HG03354 (cell line): ENCODE measurements at regions not wholly inside any gene's neighbourhood (a gene's known extent, or its start where the extent isn't known, plus 50 kb on each side); places are given as distances from the start of the nearest gene placed in this dataset.
"Not testable (repeated sequence)": the region's sequence is repeated elsewhere in the genome, so short reads cannot be mapped to it uniquely, and the experiment has no call there.

ENCODE experiments used
- ATAC-seq: cut with Tn5 transposase; IDR thresholded peaks from one replicate; pipeline ENCODE4 v1.9.1; 2021; ENCODE audit warnings: mild to moderate bottlenecking; ENCODE audit not compliant: unreplicated experiment, poor library complexity, severe bottlenecking

DNA sequence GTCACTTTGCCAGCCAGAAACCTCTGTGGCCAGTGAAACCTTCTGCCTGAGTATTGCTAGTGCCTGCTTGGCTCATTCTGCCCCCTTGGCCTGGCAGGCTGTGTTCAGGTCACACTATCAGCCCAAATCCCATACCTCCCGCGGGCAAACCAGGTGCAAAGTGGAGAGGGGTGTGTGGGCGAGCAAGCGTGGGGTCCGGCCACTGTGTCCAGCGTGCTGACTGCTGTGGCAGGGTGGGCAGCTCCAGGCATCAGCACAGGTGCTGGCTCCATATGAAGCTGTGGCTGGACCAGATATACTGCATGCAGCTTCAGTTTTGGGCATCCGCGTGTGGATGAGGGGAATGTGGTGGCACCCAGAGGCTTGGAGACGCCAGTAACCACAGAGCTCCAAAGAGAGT lies 576.5 kb upstream of the EDIL3 start:
- ATAC-seq, result no peak

DNA sequence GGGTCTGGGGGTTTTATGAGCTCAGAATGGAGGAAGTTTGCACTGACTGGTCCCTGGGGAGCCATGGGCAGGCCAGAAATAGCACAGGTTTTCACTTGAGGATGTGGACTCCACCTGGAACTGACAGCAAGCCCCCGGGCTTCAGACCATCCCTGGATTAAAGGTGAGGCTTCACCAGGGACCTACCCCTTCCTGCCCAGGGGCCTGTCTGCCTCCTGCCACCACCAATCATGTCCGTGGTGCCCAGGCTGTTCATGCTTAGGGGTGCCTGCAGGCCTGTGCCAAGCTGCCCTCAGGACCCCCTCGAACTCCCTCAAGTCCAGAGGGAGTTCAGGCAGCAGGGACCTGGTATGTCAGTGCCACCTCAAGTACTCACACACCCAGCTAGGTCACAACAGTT lies 577.2 kb upstream of the EDIL3 start:
- ATAC-seq, result no peak

DNA sequence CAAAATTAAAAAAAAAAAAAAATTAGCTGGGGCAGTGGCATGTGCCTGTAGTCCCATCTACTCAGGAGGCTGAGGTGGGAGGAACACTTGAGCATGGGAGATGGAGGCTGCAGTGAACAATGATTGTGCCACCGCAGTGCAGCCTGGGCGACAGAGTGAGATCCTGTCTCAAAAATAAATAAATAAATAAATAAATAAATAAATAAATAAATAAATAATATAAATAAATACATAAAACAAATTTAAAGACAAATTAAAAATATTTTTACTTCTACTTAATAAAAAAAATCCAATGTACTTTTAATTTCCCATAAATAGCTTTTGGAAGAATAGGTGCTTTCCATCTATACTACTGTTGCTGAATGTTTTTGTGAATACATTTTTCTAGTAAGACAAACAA lies 598.4 kb upstream of the EDIL3 start:
- ATAC-seq, result no peak

DNA sequence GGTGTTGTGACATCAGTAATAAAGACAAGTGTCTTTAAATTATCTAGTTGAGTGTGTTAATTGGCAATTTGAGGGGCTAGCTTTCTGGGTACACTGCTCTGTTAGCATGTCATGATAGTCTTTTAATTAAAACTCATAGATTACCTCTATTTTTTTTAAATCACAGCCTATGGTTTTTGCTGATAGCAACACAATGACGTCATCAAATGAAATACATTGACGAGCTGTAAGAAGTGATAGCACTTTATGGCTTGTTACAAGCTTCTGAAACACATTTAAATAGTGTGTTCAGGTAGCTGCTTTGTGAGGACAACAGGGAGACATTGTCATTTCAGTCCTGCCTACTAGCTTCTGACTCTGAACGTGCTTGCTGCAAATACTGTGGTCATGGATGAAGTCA lies 600.5 kb upstream of the EDIL3 start:
- ATAC-seq, result no peak

DNA sequence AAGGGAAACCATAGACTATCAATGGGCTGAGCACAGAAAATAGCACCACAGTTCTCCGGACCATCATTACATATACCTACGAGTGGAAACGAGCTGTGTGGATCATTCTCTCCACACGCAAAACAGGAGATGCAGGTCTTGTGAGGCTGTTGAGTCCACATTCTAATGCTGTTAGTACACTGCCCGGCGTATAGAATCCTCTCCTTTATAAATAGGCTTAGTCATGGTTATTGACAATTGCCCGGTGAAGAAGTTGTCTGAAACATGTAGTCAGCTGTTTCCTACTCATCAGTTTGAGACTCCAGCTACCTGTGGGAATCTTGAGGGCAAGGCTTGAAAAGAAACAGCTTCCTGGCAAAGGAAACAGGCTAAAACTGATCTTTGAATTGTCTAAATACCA lies 602.0 kb upstream of the EDIL3 start:
- no peak for ATAC-seq

DNA sequence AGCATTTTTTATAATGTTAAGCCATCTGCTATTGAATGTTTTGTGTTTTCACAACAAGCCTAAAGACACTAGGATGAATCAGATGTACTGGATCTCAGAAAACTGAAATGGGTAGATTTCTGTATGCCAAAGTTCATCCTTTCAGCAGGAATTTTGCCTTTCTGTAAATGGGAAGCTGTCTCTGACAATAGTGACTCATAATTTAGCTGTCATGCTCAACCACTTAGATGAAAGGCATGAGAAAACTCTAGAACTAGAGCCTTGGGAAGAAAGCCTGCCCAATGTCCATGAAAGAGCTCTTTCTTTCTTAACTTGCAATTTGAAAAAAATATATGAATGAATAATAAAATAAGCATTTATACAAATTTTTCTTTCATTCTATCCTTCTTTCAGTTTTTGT lies 616.0 kb upstream of the EDIL3 start:
- no peak for ATAC-seq

DNA sequence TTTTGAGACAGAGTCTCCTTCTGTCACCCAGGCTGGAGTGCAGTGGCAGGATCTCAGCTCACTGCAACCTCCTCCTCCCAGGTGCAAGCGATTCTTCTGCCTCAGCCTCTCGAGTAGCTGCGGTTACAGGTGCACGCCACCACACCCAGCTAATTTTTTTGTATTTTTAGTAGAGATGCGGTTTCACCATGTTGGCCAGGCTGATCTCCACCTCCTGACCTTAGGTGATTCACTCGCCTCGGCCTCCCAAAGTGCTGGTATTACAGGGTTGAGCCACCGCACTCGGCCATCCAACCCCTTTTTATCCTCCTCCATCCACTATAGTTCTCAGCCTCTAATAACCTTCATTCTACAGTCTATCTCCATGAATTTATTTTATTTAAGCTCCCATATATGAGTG lies 617.3 kb upstream of the EDIL3 start:
- not testable (repeated sequence) for ATAC-seq

DNA sequence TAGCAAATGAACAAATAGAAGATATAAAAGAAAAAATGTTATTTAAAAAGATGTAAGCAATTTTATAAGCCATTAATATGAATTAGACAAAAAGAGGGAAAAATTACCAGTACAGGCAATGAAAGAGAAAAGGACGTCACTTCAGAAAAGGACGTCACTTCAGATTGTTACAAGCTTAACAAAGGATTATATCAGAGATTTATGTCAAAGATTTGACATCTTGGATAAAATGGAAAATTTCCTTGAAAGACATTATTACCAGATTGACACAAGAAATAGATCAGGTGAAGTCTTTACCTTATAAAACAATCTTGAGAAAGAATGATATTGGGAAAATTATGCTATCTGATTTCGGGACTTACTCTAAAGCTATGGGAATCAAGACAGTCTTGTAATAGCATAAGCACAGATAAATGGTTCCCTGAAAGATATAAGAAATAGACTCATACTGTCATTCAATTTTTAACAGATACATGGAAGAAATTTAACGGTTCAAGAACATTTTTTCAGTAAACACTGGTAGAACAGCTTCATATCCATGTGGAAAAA lies 625.4 kb upstream of the EDIL3 start:
- ATAC-seq, result no peak

DNA sequence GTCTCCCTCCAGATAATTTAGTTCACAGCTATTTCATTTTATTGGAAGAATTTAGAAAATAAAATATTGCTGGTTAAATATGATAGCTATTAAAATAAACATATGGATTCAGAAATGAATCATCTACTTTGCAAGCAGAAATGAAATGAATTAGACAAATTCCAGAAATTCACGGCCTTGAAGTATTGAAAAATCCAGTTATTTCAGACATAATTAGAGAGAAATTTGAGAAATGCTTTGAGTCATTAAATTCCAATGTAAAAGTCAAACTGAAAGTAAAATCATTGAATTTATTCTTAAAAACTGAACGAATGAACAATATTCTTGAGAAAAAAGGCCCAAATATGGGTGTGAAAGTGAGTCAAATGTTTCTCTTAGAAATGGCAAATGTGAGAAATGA lies 632.6 kb upstream of the EDIL3 start:
- ATAC-seq, result no peak

DNA sequence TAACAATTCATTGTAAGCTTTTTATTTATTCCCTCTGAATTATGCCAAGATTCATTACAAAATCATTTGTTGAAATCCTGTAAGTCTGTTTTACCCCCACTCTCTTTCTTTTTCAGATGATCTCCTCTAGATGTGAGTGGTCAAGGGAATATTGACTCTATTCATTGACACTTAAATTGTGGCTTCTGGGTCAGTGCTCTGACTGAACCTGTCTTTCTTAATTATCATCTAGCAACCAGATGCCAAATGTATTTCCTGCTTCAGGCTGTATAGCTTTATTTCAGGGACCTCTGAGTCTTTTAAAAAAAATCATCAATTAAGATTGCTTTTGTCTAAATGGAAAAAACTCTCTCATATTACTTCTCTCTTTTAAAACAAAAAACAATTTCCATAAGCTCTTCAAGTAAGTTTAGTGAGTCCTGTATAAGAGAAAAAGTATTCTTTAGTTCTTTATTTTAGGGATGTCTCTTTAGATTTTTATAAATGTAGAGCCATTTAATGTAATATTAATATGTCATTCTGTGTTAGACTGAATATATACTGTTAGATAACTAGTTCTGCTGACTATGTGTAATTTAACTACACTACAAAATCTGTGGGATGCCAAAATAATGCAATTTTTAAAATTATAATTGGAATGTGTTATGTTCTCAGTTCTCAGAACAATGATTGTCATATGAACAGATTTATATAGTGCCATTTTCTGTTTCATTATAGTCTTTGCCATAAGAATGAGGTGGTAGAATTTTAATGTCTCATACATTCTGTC lies 645.8 kb upstream of the EDIL3 start:
- no peak for ATAC-seq

DNA sequence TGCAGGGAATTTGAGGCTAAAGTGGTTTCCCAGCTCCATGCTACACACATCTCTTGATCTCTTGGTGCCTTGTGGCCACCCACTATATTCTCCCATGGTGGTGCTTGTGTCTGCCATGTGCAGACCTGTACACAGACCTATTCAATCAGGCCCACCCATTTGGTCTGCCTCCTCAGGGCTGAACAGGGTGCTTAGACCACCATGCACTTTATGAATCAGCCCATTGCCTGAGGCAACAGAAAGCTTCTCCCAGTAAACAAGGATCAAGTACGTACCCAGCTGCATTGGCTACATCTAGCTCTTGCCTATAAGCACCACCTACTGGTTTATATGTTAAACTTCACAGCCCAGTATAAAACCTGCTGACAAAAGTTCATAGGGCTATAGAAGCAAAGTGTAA lies 664.3 kb upstream of the EDIL3 start:
- no peak for ATAC-seq

DNA sequence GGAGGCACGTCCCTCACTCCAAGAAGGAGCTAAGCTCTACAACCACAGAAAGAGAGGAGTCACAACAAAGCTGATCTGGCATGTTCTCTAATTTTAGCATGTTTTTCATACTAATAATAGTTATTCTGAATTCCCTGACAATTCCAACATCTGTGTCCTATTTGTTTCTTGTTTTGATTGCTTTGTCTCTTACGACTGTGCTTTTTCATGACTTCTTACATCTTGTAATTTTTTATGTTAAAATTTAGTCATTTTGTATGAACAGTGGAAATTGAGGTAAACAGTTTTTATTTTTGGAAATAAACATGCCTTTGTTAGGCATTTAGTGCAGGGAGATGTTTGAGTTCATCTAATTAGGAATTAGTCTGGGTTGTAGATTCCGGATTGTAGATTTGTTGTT lies 668.1 kb upstream of the EDIL3 start:
- ATAC-seq, result no peak

DNA sequence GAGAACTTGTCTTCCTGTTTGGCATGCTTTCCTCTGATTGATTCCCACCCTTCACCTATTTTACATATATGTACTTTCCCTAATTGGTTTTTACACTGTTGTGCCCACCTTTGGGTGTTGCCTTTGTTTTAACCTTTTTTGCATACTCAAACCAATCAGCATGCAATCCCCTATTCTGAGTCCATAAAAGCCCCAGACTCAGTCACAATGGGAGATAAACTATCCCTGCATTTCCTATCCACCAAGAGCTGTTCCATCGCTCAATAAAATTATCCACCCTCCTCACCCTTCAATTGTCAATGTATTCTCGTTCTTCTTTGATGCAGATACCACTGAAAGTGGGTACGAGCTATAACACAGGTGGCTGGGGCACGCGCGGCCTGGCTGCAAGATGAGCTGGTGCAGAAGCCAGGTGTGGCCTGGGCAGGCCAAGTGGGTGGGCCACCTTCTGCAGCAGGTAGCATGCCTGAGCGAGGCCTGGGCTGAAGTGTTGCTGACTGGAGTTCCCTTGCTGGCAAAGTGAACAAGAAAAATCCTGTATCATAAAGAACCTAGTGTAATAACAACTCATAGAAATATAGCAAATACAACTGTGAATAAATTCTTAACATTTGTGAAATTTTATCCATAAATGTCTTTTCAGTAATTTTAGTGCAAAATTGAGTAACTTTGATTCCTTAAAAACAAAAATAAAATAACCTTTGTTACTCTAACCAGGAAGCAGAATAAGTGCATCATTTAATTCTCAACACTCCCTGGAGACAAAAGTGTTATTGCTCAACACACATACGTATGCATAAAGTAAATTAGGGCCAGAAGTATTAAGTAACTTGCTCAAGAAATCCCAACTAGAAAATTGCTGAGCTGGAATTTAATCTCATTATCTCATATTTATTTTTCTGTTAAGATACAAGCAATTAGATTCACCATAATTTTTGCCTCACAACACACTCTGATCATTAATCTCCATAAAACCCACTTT lies 685.3 kb upstream of the EDIL3 start:
- ATAC-seq, result no peak

DNA sequence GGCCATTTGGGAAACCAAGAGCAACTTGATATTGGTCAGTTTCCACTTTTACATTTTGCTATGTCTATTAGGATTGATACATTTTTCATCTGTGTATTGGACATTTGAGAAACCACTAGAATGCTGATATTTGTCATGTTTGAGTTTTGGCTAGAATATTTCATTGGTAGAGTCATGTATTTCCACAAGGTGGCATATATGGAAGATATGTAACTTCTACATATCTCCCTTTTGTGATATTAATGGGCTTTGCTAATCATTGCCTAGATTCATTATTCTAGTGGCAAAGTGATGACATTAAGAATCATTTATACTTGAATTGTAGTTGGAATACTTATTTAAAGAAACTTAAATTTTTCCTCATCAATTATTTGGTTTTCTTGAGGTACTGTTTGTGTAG lies 692.9 kb upstream of the EDIL3 start:
- no peak for ATAC-seq

DNA sequence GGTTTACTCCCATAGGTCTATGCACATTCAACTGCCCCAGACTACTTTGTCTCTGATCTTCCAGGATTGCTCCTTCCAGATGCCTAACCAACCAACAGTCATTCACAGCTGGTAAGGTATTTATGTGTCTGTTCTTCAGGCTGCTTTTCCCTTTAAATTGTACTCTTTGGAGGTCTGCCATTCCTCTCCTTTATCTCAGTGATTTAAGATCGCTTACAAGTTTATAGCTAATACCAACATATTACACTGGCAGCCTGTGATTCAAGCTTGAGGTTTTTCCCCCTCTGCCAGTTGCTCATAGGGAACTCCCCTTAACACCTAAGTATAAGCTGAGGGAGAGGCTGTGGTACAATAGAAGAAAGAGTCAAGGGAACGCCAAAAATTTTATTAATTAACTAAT lies 711.7 kb upstream of the EDIL3 start:
- no peak for ATAC-seq

DNA sequence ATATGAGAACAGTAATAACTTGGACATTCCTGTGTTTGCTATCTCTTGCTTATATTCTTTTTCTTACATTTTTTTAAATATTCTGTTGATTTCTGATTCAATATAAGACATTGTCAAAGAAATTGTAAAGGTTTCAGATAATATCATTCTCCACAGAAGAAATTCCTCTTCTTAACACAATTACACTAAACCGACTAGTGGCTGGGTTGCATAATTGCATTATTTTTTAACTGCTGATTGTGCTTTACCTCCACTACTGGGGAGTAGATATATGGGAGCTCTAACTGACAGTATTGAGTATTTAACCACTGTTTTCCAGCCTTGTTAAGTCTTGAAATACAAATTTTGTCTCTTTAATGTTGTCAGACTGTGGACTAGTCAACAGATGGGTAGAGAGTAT lies 723.8 kb upstream of the EDIL3 start:
- ATAC-seq, result no peak

DNA sequence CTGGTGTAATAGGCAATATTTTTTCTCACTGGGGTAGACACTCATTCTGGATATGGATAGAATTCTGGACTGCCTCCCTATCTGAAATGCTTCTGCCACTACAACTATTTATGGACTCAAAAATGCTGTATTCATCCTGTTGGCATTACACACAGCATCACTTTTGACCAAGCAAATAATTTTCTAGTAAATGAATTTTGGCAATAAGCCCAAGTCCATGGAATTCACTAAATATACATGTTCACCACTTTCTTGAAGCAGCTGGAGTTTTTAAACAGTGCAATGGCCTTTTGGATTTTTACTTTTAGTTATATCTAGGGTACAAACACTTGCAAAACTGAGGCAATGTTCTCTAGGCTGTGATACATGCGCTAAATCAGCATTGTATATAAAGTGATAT lies 724.9 kb upstream of the EDIL3 start:
- no peak for ATAC-seq

DNA sequence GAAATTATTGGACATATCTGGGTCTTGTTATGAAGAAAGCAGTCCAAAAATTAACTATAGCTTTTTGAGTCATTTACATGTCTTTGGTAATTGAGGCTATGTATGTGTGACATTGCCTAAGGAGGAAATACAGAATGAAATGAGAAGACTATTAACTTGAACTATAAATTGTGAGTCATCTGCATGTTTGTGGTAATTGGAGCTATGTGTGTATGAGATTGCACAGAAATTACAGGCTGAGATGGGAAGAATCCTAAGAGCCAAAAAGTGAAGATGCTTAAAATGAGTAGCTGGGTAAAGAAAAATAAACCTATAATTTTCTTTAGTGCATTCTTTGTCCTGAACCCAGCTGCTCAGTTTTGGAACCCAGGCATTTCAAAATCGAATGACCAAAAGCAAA lies 747.6 kb upstream of the EDIL3 start:
- no peak for ATAC-seq

DNA sequence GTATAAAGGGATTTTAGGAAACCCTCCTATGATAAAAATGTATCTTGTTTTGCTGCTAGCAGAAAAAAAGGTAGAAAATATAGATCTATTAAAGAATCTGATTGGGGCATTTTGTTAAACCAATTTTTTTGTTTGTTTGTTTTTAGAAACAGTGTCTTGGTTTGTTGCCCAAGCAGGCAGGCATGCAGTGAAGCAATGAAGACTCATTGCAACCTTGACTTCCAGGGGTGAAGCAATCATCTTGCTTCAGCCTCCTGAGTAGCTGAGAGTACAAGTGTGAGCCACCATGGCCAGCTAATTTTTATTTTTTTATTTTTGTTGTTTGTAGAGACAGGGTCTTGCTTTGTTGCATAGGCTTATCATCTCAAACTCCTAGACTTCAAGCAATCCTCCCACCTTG lies 755.8 kb upstream of the EDIL3 start:
- no peak for ATAC-seq

DNA sequence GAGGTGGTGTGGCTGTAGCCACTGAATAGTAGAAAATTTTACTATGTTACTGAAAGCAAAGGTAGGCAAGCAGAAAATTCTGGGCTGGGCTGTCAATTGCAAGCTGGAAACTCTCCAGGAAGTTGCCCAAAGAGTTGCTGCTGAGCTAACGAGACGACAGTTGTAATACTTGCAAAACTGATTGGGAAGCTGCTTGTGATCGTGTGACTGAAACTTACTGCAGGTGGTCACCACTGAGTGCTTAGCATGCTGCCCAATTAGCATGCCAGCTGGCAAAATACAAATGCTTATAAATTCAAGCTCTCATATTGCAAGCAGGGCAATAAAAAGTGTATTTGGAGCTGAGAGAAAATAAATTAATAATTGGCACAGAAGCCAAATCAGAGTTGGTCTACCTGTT lies 758.5 kb upstream of the EDIL3 start:
- no peak for ATAC-seq

DNA sequence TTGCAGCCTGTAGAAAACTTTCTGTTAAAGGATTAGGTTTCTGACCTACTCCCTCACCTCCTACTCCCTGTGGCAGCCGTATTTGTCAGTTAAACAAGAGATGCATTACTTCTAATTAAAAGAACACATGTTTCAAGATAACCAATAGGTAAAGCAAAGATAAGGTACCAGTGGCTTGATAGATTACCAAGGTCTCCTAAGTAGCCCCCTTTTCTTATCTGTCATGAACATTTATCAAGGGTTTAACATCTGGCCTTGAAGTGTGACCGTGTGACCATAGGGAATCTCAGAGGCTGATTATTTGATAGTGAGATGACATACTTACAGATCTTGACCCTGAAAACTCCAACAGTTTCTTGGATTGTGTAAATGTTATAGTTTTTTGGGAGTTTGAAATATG lies 764.0 kb upstream of the EDIL3 start:
- ATAC-seq, result no peak
